Colonic mucosa (tissue), 4 donors: ENCODE measurements at regions not wholly inside any gene's neighbourhood (a gene's known extent, or its start where the extent isn't known, plus 50 kb on each side); places are given as distances from the start of the nearest gene placed in this dataset.

Source experiments
- DNase-seq: peaks from one replicate; pipeline ENCODE4 v3.0.0-alpha.2; 2020
- H3K27ac ChIP-seq: fragments of 200-600 bp; one replicate; pipeline ENCODE4 v1.8.0; 2021
- H3K27me3 ChIP-seq: fragments of 200-600 bp; one replicate; pipeline ENCODE4 v1.8.0; 2021
- H3K36me3 ChIP-seq: fragments of 200-600 bp; one replicate; pipeline ENCODE4 v1.8.0; 2021
- H3K4me1 ChIP-seq: fragments of 200-600 bp; one replicate; pipeline ENCODE4 v1.8.0; 2021; ENCODE audit warnings: mild to moderate bottlenecking
- H3K4me3 ChIP-seq: fragments of 200-600 bp; one replicate; pipeline ENCODE4 v1.8.0; 2021
- H3K9ac ChIP-seq, 2 donors: one replicate each; pipeline ENCODE4 v1.7.0; 2013; ENCODE audit warnings: control low read depth in 2 of 2, low read depth in 2 of 2, low read length in 2 of 2
- H3K9me3 ChIP-seq: fragments of 200-600 bp; one replicate; pipeline ENCODE4 v1.8.0; 2021
- CTCF ChIP-seq: fragments of 200-600 bp; IDR thresholded peaks from one replicate; pipeline ENCODE4 v1.8.0; 2022; ENCODE audit warnings: antibody characterized with exemption, mild to moderate bottlenecking
- intact Hi-C: fragments of 100-400 bp; cut with DNase I; formaldehyde crosslinking; loops from one replicate; pipeline ENCODE4 v1.14.1; 2022
- donor health status: healthy.
- donor health status: DM: no; HTN: no; CAD: no.
- donor health status: DM: no; HTN: no; CAD: no.

GRCh38 chr12:124445121-124445718, 122.2 kb downstream of the NCOR2 start:
- no peak for DNase-seq
- Histone ChIP-seq H3K9me3 (no peaks in the 10 kb centered on the region), H3K36me3 (no peaks in the 10 kb centered on the region), H3K27me3 (no peaks in the 10 kb centered on the region), H3K4me1 (no peaks in the 10 kb centered on the region), H3K4me3 (no peak overlapping the region), H3K9ac (no peak overlapping the region), H3K27ac (no peak overlapping the region)
- intact Hi-C loops = no loop called here
- TF ChIP-seq CTCF = no peak

GRCh38 chr12:124443931-124444712, 123.3 kb downstream of the NCOR2 start:
- H3K9ac ChIP-seq = no peak overlapping the region
- no peak for TF ChIP-seq CTCF
- H3K9me3 ChIP-seq = no peaks in the 10 kb centered on the region
- H3K4me1 ChIP-seq = no peaks in the 10 kb centered on the region
- no peak overlapping the region for H3K4me3 ChIP-seq
- intact Hi-C loops = no loop called here
- no peaks in the 10 kb centered on the region for H3K27me3 ChIP-seq
- no peaks in the 10 kb centered on the region for H3K36me3 ChIP-seq
- no peak for DNase-seq
- H3K27ac ChIP-seq = no peak overlapping the region

- H3K4me3 ChIP-seq = no peak overlapping the region
- no peaks in the 10 kb centered on the region for H3K4me1 ChIP-seq
- no peak for TF ChIP-seq CTCF
- intact Hi-C loops = no loop called here
- no peaks in the 10 kb centered on the region for H3K9me3 ChIP-seq
- no peaks in the 10 kb centered on the region for H3K27me3 ChIP-seq
- DNase-seq = no peak
- H3K27ac ChIP-seq = no peak overlapping the region
- H3K36me3 ChIP-seq = no peaks in the 10 kb centered on the region
- H3K9ac ChIP-seq = no peak overlapping the region
These were observed 124.5 kb downstream of the NCOR2 start for GRCh38 chr12:124442772-124443445.

- Histone ChIP-seq H3K9ac (no peak overlapping the region), H3K9me3 (no peaks in the 10 kb centered on the region), H3K27ac (no peak overlapping the region), H3K4me1 (no peaks in the 10 kb centered on the region), H3K36me3 (no peaks in the 10 kb centered on the region), H3K27me3 (no peaks in the 10 kb centered on the region), H3K4me3 (no peak overlapping the region)
- TF ChIP-seq CTCF = no peak
- no peak for DNase-seq
- intact Hi-C loops = no loop called here
These were observed 125.1 kb downstream of the NCOR2 start for GRCh38 chr12:124442281-124442680.

GRCh38 chr12:124441443-124442194, 125.8 kb downstream of the NCOR2 start:
- intact Hi-C loops = no loop called here

More at GRCh38 chr12:124441443-124442194, 125.8 kb downstream of the NCOR2 start:
- no peaks in the 10 kb centered on the region for H3K9me3 ChIP-seq
- DNase-seq = no peak
- H3K27me3 ChIP-seq = no peaks in the 10 kb centered on the region
- TF ChIP-seq CTCF = no peak
- no peak overlapping the region for H3K4me3 ChIP-seq
- H3K4me1 ChIP-seq = no peaks in the 10 kb centered on the region
- no peaks in the 10 kb centered on the region for H3K36me3 ChIP-seq
- H3K9ac ChIP-seq = peak overlapping the region in 1 of 2 donors; percentile 31
- peak overlapping the region; percentile 29 for H3K27ac ChIP-seq
